Loucy (cell line): ENCODE measurements at regions not wholly inside any gene's neighbourhood (a gene's known extent, or its start where the extent isn't known, plus 50 kb on each side); places are given as distances from the start of the nearest gene placed in this dataset.

Experiments used
- H2AFZ ChIP-seq: fragments of 200-600 bp; sonication (generic); 2 replicates; pipeline ENCODE4 v1.6.0; 2016; ENCODE audit warnings: antibody characterized with exemption, mild to moderate bottlenecking, low read length, moderate library complexity
- H3F3A ChIP-seq: fragments of 200-600 bp; 2 replicates; pipeline ENCODE4 v1.6.0; 2016; ENCODE audit warnings: antibody characterized with exemption, low read depth, mild to moderate bottlenecking
- H3K27me3 ChIP-seq: fragments of 200-600 bp; sonication (generic); 2 replicates; pipeline ENCODE4 v1.6.1; 2014; ENCODE audit warnings: low read length, mild to moderate bottlenecking; ENCODE audit not compliant: insufficient read depth, poor library complexity, severe bottlenecking
- H3K36me3 ChIP-seq: fragments of 200-600 bp; sonication (generic); 2 replicates; pipeline ENCODE4 v1.6.1; 2016; ENCODE audit warnings: low read length; ENCODE audit not compliant: insufficient read depth
- H3K4me1 ChIP-seq: fragments of 200-600 bp; sonication (generic); 2 replicates; pipeline ENCODE4 v1.5.1; 2014; ENCODE audit warnings: low read length, mild to moderate bottlenecking; ENCODE audit not compliant: insufficient read depth, poor library complexity, severe bottlenecking
- H3K4me2 ChIP-seq: fragments of 200-600 bp; sonication (generic); 2 replicates; pipeline ENCODE4 v1.6.0; 2014; ENCODE audit warnings: antibody characterized with exemption, low read length, low read depth, mild to moderate bottlenecking; ENCODE audit not compliant: poor library complexity, severe bottlenecking
- H3K4me3 ChIP-seq: fragments of 200-600 bp; sonication (generic); 2 replicates; pipeline ENCODE4 v1.5.1; 2014; ENCODE audit warnings: low read length, mild to moderate bottlenecking, mixed read lengths; ENCODE audit not compliant: poor library complexity, severe bottlenecking
- H3K79me2 ChIP-seq: fragments of 200-600 bp; sonication (generic); 2 replicates; pipeline ENCODE4 v1.6.1; 2014; ENCODE audit warnings: low read length; ENCODE audit not compliant: insufficient read depth
- H3K9ac ChIP-seq: fragments of 200-600 bp; sonication (generic); 2 replicates; pipeline ENCODE4 v1.6.0; 2014; ENCODE audit warnings: mild to moderate bottlenecking, low read depth, low read length, moderate library complexity; ENCODE audit not compliant: poor library complexity, severe bottlenecking
- H3K9me2 ChIP-seq: fragments of 200-600 bp; sonication (generic); replicated peaks from 2 replicates; pipeline ENCODE4 v1.6.1; 2016; ENCODE audit warnings: low read depth, low read length, mixed read lengths
- H3K9me3 ChIP-seq: fragments of 200-600 bp; sonication (generic); 2 replicates; pipeline ENCODE4 v1.6.1; 2014; ENCODE audit warnings: mild to moderate bottlenecking, antibody characterized with exemption, low read length, low read depth; ENCODE audit not compliant: insufficient read depth
- H4K20me1 ChIP-seq: fragments of 200-600 bp; sonication (generic); 2 replicates; pipeline ENCODE4 v1.6.0; 2014; ENCODE audit warnings: antibody characterized with exemption, low read length, mild to moderate bottlenecking; ENCODE audit not compliant: insufficient read depth, poor library complexity, severe bottlenecking
- EZH2phosphoT487 ChIP-seq: fragments of 200-600 bp; IDR thresholded peaks from 2 replicates; pipeline ENCODE4 v1.6.1; 2018; ENCODE audit warnings: antibody characterized with exemption, mild to moderate bottlenecking, moderate library complexity, borderline replicate concordance
- TF ChIP-seq, protein P1 (sequence below): fragments of 200-600 bp; sonication (generic); conservative IDR thresholded peaks from 2 replicates; pipeline ENCODE4 v1.5.1; 2014; ENCODE audit warnings: mild to moderate bottlenecking, antibody characterized with exemption, low read length

DNA sequence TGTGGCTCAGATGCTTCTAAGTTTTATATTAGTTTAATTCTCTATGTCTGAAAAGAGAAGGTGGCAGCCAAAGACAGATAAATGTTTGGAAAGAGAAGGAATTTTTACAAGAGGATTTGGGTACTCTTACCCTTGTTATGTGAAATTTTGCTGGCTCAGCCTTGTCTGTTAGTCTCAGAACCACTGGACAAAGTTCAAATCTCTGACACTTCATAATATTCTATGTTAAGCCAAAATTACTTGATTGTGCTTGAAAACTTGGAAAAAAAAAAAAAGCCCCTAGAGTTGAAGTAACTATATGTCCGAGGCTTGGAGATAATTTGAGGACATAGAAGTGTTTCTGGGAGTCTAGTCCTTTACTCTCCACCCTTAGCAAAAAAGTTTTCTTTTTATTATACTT, 1079.3 kb upstream of the LRRTM3 start:
- H3K4me1 ChIP-seq = no peaks in the 10 kb centered on the region
- H2AFZ ChIP-seq = no peak overlapping the region
- no peak overlapping the region for H3K4me3 ChIP-seq
- no peaks in the 10 kb centered on the region for H3K9me2 ChIP-seq
- no peaks in the 10 kb centered on the region for H3K79me2 ChIP-seq
- H3K27me3 ChIP-seq = no peaks in the 10 kb centered on the region
- H3K36me3 ChIP-seq = no peaks in the 10 kb centered on the region
- no peak overlapping the region for H3K9ac ChIP-seq
- no peaks in the 10 kb centered on the region for H3K9me3 ChIP-seq
- no peaks in the 10 kb centered on the region for H4K20me1 ChIP-seq
- H3K4me2 ChIP-seq = no peak overlapping the region
- TF ChIP-seq, protein P1, sequence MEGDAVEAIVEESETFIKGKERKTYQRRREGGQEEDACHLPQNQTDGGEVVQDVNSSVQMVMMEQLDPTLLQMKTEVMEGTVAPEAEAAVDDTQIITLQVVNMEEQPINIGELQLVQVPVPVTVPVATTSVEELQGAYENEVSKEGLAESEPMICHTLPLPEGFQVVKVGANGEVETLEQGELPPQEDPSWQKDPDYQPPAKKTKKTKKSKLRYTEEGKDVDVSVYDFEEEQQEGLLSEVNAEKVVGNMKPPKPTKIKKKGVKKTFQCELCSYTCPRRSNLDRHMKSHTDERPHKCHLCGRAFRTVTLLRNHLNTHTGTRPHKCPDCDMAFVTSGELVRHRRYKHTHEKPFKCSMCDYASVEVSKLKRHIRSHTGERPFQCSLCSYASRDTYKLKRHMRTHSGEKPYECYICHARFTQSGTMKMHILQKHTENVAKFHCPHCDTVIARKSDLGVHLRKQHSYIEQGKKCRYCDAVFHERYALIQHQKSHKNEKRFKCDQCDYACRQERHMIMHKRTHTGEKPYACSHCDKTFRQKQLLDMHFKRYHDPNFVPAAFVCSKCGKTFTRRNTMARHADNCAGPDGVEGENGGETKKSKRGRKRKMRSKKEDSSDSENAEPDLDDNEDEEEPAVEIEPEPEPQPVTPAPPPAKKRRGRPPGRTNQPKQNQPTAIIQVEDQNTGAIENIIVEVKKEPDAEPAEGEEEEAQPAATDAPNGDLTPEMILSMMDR = no peak
- no peak for TF ChIP-seq EZH2phosphoT487
- H3F3A ChIP-seq = no peaks in the 10 kb centered on the region

GRCh38 chr10:65846949-65847348, 1078.9 kb upstream of the LRRTM3 start:
- no peak overlapping the region for H3K9ac ChIP-seq
- no peaks in the 10 kb centered on the region for H3K36me3 ChIP-seq
- no peaks in the 10 kb centered on the region for H3K79me2 ChIP-seq
- no peak for TF ChIP-seq EZH2phosphoT487
- TF ChIP-seq, protein P1 = no peak
- no peaks in the 10 kb centered on the region for H4K20me1 ChIP-seq
- no peaks in the 10 kb centered on the region for H3K9me3 ChIP-seq
- no peaks in the 10 kb centered on the region for H3F3A ChIP-seq
- H3K4me2 ChIP-seq = no peak overlapping the region
- H2AFZ ChIP-seq = no peak overlapping the region
- no peaks in the 10 kb centered on the region for H3K27me3 ChIP-seq
- H3K9me2 ChIP-seq = no peaks in the 10 kb centered on the region
- no peak overlapping the region for H3K4me3 ChIP-seq
- H3K4me1 ChIP-seq = no peaks in the 10 kb centered on the region

DNA sequence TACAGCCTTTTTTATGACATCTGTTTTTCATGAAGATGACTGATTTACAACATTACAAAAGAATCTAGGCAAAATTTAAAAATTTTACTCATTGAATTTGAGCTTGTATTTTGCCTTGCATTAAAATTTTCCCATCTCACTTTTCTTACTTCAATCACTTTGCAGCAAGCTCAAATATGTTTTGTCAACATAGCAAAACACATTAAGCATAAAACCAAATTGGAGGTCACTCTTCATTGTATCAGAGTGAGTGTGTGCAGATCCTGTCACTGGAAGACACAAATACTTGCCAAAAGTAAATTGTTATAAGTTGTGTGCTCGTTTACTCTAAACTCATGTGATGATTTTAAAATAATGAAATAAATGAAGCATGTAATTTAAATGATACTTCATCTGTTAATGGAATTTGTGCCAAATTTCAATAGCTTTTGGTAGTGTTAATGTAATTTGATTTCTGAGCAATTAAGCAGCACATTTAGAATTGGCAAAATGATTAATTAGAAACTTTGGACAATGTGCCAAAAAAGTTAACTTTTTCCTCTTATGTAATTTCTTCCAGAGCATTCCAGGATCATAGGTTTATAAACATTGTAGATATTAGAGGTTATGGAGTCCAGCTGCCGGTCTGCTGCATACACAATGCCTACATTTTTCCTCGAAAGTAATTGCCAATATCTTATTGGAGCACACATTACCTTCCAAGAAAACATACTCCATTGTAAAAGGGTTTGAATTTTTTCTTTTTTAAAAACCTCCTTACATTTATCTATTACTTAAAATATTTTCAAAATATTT, 1078.2 kb upstream of the LRRTM3 start:
- H2AFZ ChIP-seq = no peak overlapping the region
- no peak overlapping the region for H3K4me2 ChIP-seq
- H3K4me1 ChIP-seq = no peaks in the 10 kb centered on the region
- no peak overlapping the region for H3K4me3 ChIP-seq
- TF ChIP-seq, protein P1 = no peak
- TF ChIP-seq EZH2phosphoT487 = no peak
- no peaks in the 10 kb centered on the region for H3K9me2 ChIP-seq
- no peaks in the 10 kb centered on the region for H3K79me2 ChIP-seq
- H4K20me1 ChIP-seq = no peaks in the 10 kb centered on the region
- no peaks in the 10 kb centered on the region for H3F3A ChIP-seq
- no peaks in the 10 kb centered on the region for H3K27me3 ChIP-seq
- no peaks in the 10 kb centered on the region for H3K9me3 ChIP-seq
- no peaks in the 10 kb centered on the region for H3K36me3 ChIP-seq
- no peak overlapping the region for H3K9ac ChIP-seq
